GM21367 (cell line): ENCODE measurements at regions not wholly inside any gene's neighbourhood (a gene's known extent, or its start where the extent isn't known, plus 50 kb on each side); places are given as distances from the start of the nearest gene placed in this dataset.

Experiments
- ATAC-seq: cut with Tn5 transposase; IDR thresholded peaks from one replicate; pipeline ENCODE4 v1.9.1; 2021; ENCODE audit not compliant: unreplicated experiment

DNA sequence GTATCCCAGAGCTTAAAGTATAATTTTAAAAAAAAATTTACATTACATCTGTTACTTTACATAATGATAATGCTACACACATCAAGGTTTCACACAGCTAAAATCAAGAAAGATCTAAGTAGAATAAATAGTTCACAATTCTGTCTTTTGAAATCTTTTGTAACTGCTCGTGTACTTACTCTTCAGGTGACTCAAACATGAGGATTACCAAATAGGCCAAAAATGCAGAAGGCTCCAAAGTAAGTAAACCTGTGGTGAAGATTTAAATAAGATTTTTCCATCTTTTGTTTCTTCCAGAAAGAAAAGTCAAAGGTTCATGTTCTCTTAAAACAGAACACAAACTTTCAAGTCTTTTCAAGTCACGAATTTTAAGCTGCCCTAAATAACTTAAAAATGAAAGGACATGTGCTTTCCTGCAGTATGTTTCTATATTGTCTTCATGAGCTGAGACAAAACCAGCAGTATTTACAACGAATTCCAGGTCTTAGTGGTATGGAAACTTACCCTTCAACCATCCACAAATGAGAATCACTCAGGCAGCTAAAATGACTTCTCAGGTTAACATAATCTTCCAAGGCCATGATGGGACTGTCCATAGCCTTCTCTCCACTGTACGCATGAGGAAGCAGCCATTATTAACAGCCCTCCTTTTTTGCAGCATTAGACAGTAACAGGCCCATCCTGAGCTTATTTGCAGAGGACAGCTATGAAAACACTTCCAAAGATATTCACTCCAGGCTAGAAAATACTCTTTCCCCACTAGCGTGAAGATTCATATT lies 172.8 kb upstream of the EDNRA start:
- no peak for ATAC-seq

DNA sequence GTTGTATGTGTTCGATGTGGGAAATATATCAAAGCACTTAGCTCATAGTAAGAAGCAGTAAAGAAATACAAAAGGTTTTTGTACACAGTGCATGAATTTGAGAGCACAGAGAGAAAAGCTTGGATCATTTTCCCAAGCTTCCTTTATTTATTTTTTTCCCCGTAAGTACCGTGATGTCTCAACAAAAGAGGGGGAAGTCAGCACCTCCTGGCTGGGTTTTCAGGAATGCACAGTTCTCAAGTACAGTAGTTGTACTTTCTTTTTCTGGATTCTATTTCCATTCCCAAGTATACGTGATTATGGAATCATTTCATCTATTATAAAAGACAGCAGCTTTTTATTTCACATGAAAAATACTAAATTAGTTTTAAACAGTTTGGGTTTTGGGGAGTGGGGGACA lies 171.5 kb upstream of the EDNRA start:
- no peak for ATAC-seq

DNA sequence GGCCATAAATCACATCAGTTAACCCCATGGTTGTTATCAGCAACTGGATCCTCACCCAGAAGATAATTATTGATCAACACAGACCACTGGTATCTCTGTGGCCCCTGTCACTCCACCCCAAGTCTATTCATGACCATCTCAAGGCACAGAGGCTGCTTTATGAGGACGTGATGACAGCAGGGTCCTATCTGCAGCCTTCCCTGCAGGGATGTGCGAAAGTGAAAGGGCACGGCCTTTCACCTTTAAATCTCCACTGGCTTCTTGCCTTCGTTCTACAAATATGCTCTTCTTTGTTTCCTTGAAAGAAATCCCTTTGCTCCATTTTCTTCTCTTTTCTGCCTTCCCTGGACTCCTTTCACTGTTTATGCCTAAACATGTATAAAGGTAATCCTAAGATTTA lies 170.6 kb upstream of the EDNRA start:
- ATAC-seq = no peak

DNA sequence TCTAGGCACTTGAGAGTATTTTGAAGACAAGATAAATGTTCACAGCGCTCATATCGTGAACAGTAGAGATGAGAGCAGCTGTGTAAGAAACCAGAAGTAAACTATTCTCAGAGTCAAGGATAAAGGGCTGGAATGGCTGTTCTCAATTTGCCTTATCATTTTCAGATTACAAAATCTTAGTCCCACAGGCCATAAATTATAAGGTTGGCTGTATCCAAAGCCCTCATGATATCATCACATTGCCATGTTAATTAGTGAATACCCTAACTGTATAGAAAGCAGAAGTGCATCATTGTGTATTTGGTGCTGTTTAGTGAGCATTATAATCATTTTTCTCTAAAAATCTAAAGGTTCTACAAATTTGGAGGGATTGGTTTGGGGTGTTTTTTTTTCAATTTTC lies 168.9 kb upstream of the EDNRA start:
- ATAC-seq = no peak

DNA sequence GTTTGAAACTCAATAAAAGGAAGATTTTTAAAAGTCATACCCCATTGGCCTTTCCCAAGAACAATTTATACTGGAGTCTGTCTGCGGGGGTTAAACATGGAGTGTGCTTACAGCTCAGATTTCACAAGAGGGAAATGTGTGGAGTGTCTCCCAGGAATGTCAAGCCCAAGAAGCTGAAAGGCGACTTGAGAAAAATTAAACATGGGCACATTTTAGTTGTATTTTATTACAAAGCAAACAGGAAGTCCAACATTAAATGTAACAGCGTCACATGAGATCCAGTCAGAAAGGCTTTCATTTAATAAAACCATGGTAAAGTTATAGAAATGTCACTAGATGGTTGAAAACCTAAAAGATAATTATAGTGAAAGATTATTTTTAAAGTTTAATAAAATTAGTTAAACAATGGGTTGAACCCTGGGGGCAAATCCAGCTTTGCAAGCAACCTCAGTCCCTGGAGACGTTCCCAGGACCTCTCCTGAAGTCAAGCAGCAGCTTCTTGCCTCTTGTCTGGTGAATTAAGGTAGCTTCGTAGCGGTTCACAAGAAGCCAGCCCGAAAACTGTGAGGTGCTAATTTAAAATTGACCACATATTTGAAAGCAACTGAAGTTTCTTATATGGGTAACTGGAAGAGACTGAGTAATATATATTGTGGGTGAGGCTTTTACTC lies 168.4 kb upstream of the EDNRA start:
- no peak for ATAC-seq

DNA sequence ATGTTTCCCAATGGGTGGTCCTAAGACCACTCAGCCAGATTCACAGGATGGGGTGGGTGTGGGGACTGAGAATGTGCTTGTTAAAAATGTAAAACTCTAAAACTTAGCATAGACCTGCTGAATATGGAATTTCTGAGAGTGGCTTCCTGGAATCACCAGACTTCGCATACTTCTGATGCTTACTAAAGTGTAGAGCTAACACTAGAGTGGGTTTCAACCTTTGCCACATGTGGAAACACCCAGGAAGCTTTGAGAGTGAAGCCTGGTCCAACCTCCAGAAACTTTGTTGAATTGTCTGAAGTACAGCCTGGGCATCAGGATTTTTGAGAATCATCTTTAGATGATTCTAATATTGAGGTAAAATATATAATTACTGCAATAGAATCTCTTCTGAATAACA lies 167.8 kb upstream of the EDNRA start:
- no peak for ATAC-seq

DNA sequence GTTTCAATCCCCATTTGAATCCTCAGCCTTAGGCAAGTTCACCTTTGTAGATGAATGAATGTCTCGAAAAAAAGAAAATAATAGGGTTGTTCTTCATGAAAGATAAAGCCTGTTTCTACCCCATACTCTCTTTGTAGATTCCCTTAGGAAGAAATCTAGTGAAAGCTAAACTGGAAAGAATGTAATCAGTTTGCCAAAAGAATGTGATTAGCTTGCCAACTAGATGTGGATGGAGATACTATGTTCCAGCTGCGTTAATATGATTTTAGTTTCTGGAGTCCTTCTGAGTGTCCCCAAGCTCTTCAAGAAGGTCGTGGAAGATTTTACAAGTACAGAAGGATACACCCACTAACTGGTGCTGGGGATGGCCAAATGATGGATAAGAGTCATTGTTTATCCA lies 162.3 kb upstream of the EDNRA start:
- ATAC-seq = no peak

DNA sequence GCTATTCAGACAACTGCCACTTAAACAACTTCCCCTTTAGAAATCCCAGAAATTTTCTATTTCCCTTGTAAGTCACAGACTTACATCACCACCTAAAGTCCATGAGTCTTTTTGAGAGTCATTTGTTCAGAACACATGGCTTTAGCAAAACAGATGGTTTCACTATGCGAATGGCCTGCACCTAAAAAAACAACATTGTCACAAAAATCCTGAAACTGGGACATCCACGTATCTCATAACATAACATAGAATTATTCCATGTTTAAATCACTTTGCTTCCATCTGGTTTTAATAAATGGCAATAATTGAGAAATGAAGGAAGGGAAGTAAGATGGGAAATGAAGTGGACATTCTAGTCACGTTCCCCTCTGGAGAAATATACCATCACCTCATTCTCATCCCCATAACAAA lies 155.3 kb upstream of the EDNRA start:
- ATAC-seq = no peak

DNA sequence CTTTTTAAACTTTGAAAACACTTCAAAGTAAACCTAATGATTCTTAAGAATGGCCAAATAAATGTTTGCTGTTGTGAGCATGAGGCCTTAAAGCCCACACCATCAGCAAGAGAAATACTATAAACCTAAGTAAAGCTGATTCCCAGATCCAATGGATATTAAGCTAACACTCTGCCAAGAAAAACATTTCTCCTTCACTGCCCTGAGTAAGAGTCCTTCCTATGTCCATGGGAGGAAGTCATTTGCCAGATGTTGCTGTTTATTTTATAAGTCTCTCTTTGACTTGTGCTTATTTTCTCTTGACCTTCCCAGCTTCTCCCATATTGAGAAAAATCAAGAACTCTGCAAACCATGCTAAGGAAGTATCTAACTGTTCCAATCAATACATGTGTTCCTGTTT lies 154.3 kb upstream of the EDNRA start:
- ATAC-seq = no peak

DNA sequence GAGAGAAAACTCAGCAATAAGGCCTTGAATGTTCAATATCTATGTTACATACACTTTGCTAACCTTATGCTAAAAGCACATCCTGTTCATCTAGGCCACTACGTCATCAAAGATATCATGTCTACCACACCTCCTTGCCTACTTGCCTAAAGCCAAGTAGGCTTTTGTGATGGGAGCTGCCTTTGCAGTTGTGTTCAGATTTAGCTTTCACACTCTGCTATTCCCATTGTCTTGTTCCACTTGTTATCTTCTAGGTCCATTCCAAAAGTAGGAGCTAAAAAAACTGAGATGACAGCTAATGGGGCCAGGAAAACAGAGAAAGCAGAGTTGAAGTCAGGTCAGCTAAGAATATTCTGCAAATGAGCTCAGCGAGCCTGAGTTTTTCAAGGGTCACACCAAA lies 153.6 kb upstream of the EDNRA start:
- no peak for ATAC-seq

DNA sequence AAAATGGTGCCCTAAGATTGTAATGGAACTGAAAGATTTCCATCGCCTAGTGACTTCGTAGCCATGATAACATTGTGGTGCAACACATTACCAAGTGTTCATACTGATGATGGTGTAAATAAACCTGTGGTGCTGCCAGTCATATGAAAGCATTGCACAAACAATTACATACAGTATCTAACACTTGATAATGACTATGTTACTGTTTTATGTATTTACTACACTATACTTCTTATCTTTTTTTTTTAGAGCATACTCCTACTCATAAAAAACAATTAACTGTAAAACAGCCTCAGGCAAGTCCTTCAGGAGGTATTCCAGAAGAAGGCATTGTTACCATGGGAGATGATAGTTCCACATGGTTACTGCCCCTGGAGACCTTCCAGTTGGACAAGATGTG lies 152.7 kb upstream of the EDNRA start:
- ATAC-seq = no peak

DNA sequence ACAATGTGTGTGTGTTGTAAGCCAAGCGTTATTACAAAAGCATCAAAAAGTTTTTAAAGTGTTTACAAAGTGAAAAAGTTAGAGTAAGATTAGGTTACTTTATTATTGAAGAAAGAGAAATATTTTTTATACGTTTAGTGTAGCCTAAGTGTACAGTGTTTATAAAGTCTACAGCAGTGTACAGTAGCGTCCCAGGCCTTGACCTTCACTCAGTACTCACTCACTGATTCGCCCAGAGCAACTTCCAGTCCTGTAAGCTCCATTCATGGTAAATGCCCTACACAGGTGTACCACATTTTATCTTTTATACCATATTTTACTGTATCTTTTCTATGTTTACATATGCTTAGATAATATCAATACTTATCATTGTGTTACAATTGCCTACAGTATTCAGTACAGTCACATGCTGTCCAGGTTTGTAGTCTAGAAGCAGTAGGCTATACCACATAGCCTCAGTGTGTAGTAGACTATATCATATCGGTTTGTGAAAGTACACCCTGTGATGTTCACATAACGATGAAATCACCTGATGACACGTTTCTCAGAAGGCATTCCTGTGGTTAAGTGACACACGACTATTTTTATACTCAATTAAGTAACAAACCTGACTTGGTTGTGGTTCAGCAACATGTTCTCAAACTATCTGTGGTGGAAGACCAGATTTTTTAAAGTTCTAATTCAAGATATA lies 152.0 kb upstream of the EDNRA start:
- no peak for ATAC-seq

DNA sequence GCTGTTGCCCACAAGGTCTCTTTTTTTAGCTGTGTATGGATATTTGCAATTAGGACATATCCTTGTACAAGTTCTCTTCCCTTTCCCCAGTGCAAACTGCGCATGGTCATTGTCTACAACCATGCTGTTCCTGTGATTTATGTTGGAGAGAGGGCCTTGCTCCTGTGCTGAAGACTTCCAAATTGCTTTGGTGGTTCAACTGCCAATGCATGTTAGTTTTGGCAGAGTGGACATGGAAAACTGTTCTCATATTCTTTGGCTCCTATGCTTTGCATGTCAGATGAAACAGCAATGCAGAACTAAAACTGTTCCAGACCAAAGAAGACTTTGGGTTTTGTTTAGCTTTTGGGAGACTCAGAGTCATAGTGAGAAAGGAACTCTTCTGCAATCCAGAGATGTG lies 148.8 kb upstream of the EDNRA start:
- ATAC-seq = no peak

DNA sequence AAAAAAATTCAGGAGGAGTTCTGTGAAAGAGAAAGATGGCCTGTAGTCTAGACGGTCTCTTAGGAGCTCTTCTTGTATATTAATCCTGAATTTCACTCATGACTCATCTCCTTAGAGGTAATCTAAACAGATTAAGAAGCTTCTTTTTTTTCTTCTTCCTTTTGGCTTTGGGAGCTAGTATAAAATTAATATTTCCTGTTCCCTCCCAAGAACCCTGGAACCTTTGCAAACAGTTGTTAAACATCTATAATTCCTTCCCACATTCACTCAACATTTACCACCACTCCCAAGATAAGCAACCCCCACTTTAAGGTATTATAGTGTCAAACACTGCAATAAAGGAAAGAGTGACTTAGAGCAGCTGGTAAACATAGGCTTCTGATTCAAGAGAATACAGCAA lies 146.4 kb upstream of the EDNRA start:
- ATAC-seq = no peak

DNA sequence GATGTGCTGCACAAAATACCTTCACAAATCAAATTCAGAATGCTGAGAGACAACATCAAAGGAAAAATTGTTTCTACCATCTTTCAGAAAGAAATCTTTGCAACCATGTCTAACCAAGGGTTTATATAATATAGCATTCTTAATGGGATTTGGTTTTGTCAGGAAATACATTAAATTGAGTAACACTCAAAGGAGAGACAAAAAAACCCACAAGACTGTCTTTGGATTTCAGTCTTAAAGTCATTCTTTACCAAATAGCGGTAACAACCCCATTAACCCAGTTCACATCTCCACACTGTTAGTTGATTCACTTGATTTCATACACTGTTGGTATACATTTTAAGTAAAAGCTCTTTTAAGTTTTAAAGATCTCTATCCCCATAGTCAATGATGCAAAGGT lies 145.7 kb upstream of the EDNRA start:
- ATAC-seq = no peak

DNA sequence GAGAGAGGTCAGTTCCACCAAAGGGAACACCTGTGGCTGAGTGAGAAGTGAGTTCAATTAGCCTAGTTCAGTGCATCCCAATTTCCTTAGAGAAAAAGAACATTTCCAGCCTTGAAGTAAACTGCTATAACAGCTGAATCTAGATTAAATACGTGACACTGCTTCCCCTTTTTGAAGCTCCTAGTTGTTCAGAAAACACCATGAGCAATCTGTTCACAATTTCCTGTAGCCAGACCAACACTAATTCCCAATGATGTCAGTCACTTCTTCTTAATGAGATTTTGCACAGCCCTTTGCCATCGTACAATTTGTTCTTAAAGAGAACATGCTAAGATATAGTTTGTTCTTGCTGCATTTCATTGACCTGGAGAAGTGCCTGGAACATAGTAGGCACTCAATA lies 144.6 kb upstream of the EDNRA start:
- ATAC-seq = no peak

DNA sequence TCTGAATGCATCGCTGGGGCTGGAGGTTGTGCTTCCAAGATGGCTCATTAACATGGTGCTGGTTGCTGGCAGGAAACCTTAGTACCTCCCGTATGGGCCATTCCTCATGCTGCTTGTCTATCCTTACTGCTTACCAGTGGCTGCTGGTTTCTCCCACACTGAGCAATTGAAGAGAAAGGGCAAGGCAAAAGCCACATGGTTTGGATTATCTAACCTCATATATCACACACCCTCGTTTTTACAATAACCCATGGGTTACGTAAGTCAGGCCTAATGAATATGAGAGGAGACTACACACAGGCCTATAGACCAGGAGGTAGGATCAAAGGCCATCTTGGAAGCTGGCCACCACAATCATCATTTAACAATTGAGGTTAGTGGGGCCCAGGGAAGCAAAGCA lies 141.8 kb upstream of the EDNRA start:
- ATAC-seq = no peak

DNA sequence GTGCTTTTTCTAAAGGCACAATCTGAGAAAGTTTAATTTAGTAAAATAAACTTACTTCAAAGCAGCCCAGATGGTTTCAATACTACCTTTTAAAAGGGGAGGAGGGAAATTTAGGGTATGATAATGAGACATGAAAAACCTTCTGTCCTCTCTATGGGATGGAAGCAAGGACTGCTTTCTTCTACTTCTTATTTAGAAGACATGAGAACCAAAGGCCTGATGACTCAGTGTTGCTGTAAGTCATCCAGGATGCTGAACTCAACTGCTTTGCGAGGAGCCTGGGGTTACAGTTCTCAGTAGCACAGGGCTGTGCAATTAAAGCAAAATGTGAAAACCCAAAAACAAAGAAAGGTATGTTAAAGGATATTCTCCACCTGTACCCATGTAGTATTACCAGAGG lies 140.8 kb upstream of the EDNRA start:
- ATAC-seq = no peak

DNA sequence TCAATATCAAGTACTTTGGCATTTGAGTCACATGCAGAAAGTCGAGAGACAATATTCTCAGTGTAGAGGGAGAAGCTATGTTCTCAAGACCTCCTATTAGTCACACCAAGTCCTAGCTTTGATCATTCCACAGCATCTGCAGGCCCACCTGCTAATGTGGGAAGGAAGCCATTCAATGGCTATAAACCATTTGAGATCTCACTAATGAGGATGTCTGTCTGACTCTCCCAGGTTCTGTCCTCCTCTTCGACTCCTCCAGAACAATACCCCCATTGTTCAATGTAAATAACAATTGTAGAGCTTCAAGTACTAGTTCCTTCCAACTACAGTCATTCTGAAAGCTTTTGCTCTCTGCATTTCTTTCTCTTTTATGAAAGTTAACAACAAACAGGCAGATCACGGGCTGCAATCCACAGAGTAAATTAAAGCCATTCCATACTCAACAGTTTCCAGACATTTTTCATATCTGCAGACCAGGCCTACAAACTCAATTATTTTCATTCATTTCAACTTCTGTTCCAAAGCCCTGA lies 140.2 kb upstream of the EDNRA start:
- ATAC-seq = no peak

DNA sequence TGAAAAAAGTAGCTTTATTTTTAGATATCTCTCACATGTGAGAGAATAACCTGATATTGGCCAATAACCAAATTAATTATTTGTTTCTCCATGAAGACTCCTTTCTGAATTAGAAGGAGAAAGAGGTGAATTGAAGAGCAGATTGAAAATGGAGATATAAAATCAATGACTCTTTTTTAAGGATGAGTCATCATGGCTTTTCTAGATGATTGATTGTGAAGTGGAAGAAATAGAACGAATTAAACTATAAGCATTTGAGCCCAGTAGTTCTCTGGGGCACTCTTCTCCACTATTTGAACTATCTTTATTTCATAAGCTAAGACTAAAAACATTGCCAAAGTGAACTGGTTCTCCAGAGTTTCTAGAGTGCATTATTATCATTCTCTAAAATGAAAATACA lies 137.2 kb upstream of the EDNRA start:
- no peak for ATAC-seq

DNA sequence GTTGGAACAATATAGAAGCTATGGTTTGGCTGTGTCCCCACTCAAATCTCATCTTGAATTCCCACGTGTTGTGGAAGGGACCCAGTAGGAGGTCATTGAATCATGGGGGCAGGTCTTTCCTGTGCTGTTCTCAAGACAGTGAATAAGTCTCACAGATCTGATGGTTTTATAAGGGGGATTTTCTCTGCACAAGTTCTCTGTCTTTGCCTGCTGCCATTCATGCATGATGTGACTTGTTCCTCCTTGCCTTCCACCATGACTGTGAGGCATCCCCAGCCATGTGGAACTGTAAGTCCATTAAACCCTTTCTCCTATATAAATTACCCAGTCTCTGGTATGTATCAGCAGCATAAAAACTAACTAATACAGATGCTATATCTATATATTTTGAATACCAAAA lies 135.2 kb upstream of the EDNRA start:
- ATAC-seq = no peak

DNA sequence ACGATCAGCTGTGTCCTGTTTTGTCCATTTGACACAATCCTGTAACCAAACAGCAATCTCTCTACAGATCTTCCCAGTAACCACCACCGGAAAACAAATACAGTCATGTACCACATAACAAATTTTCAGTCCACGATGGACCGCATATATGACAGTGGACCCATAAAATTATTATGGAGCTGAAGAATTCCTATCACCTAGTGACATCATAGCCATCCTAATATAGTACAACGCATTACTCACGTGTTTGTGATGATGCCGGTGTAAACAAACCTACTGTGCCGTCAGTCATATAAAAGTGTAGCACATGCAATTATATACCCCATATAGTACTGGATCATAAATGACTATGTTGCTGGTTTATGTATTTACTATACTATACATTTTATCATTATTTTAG lies 133.7 kb upstream of the EDNRA start:
- no peak for ATAC-seq
